Fibroblast of skin of right biceps (primary cell): ENCODE measurements at regions not wholly inside any gene's neighbourhood (a gene's known extent, or its start where the extent isn't known, plus 50 kb on each side); places are given as distances from the start of the nearest gene placed in this dataset.

ENCODE experiments used
- DNase-seq: peaks from one replicate; pipeline ENCODE4 v3.0.0-alpha.2; 2013

DNA sequence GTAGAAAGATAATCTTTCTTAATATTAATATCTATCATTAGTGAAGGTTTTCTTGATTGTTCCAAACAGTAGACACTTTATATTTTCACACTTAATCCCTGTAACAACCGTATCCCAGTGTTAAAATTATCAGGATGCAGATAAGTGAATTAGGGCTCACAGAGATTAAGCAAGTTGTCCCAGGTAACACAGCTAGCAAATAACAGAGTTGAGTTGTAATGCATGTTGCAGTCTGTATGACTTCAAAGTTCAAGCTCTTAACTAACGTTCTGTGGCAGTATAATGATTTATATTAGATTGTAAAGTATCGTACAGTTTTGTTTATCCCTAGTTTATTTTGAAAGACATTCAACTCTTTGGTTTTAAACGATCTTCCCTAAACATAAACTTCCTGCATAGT, 517.5 kb downstream of the TFAP2B start:
- DNase-seq: no peak

DNA sequence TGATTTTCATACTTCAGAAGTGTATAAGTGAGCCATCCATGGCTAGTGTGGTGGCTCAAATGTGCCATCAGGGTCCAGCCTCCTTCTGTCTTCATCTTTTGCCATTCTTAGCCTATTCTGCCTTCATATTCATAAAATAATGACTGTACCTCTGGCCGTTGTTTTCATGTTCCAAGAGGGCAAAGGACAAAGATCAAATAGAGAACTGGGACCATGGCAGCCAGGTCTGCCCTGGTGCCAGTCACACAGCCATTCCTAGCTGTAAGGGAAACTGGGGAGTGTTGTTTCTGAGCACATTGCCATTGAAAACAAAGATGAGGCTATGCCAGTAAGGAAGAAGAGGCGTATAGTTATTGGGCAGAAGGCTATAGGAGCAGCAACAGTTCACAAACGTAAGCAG, 518.6 kb downstream of the TFAP2B start:
- no peak for DNase-seq

DNA sequence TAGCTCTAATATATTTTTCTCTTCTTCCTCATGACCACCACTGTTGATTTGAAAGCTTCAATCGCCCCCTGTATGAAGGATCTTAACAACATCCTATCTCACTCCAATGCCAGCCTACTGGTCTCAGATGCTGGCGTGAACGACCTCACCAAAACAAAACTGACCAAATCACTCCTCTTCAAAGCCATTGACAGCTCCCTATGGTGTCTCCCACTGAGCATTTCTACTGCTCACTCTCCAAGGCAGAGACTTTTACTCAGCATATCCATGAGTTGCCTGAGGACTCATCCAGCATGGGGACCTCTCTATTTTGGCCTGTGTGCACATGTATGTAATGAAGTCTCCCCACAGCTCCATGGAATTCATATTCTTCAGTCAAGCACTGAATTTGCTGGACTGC, 520.4 kb downstream of the TFAP2B start:
- DNase-seq: no peak

DNA sequence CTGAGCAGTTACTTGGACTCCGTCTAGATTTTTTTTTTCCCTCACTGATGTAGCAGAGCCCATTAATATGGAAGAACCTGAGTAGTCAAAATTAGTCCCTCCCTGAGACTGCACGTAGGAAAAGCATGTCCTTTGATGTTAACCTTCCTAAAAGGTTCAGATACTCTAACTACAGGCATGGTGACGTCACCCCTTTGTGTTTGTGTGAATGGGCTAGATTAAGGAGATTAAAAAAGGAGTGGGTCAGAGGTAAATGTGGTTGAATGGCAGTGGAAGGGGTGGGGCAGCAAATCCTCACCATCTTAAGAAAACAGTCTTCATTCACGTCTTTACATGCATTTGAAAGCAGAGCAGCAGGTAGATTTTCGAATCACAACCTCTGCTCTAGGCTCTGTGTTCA, 521.1 kb downstream of the TFAP2B start:
- DNase-seq: no peak

DNA sequence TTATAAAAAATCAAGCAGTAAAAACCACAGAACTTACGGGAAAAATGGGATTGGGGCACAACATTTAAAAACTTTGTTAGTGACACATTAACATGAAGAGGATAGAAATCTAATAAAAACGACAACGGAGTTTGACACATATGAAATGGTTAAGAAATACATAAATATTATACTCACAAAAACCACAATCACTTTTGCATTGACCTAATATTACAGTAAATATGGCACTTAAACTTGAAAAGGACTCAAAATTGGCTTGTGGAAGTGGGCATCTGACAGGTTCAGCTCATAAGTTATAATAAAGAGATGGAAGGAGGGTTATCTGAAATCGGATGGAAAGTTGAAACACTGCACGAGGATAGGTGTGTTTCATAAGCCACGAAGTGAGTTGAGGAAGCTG, 523.7 kb downstream of the TFAP2B start:
- no peak for DNase-seq

DNA sequence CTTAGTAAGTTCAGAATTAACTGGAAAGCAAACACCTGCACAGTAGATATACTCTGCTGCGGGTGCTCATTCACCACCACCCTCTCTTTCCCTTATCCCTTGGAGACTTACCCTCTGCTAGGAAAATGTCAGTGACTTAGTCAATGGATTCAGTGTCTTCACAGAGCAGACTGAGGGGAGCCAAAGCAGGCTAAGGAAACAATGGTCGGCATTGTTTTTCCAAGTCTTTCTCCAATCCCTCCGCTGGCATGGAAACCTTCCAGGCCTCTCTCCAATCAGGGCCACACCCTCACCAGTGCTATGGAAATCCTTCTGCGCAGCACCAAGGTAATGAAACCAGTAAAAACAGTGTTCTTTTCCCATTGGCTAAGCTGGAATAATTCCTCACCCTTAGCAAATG, 531.2 kb downstream of the TFAP2B start:
- DNase-seq: no peak

DNA sequence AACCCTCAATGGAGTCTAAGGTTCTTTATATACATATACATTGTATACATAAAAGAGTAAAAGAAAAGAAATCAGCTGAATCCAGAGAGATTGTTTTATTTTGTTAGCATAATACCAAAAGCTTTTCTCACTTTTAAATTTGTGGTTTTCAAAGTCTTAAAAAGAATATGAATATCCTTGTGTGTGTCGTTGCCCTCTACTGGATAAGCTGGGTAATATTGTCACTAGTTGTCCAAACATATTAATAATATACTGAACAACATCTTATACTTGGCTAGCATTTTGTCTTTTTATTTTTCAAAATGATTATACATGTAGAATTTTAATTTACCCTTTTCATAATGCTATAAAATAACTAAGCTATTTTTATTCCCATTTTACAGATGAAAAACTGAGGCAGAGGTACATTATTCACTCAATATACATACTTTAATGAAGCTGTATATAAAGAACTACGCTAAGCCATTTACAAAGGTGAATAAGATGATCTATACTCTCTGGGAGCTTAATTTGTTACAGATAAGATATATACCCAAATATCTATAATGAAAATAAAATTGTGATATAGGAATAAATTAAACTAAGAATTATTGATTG, 531.7 kb downstream of the TFAP2B start:
- peak; percentile 2 for DNase-seq

DNA sequence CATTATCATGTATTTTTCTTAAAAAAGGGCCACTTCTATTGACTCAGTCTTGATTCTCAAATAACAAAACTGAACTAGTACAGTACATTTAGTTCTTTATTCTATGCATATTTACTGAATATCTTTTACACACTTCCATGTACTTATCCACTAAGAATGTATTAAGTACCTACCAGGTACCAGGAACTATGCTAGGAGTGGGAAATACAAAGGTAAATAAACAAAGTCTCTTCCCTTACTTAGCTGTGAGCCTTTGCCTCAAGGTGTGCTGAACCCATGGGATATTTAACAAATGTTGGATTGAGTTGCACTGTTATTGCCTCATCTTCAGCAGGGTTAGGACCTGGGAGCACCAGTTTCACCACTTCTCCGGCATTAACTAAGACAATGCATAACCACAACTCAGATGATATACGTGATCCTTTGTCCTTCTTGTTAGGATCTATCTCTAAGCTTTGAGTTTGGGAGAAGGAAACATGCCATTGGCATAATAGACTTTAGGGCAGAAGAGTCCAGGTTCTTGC, 533.9 kb downstream of the TFAP2B start:
- DNase-seq: no peak

DNA sequence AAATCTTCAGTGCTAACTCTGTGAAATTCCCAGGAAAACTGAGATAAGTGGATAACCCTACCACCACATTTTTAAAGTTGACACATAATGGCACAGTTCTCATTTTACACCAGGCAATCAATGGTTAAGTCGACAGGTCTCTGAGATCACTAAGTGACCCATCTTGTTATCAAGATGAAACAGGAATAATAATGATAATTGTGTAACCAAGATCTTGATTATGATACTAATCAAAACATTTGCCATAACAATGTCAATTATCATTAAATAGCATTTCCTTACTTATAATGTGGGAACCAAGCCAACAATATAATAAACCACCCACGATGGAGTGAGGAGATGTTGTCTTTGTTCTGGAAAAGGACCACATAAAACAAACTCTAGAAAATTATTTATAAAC, 541.6 kb downstream of the TFAP2B start:
- DNase-seq: no peak

DNA sequence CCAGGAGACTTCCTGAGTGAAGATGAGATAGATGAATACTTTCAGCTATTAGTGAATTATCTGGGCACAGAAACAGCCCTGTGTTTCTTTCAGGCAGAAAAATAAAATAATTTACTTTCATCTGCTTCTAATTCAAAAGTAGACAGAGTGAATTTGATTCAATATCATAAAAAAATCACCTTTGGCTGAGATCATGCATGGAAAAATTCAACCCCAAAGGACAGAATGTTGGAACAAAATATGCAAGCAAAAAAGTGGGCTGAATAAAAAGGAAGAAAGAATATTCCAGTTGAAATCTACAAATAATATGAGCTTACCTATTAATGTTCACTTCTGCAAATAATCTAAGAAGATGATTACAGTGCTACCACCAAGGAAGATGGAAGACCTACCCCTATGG, 546.9 kb downstream of the TFAP2B start:
- no peak for DNase-seq

DNA sequence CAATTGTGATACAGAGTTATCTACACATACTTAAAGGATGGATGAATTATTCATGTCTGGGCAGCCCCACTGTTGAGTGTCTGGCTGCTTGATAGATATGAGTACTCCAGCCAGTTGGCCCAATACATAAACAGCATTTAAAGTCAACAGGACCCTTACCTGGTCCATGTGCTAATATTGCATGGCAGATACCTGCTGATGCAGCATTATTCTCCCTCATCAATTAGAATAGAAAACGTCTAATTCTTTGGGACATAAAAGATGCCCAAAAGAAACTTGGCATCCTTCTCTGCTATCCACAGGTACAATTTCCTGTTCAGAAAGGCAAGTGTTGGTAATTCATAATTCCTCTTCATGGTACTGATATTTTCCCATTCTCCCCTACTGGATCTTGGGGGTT, 550.8 kb downstream of the TFAP2B start:
- no peak for DNase-seq

DNA sequence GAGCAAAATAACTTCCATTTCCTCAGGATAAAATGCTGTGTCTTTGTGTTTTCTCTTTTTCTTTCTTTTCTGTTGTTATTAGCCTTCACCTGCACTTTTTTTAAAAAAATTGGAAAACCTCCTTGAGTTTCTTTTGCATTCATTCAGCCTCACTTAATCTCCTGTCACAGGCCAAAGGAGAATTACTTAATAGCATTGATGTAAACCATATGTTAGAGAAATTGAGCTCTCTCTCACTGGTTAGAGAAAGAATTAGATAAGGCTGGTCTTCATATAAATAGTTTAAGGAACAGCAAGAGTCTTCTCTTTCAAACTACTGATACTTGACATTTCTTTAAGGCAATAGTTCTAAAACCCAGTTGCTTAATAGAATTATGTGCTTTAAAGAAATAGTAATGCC, 564.2 kb downstream of the TFAP2B start:
- DNase-seq: no peak

DNA sequence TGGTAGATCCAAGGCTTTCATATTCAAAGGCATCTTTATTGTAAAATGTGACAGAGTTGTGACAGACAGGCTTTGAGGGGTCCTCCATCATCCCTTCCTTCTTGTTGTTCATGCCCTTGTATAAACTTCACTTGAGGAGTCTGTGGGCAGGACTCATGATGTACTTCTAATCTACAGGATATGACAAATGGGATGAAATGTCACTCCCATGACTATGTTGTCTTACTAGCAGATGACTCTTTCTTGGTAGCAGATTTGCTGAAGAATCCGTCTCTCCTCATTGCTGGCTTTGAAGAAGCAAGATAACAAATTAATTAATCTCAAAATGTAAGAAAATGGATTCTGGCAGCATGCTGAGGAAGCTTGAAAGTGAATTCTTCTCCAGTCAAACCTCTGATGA, 566.1 kb downstream of the TFAP2B start:
- no peak for DNase-seq

DNA sequence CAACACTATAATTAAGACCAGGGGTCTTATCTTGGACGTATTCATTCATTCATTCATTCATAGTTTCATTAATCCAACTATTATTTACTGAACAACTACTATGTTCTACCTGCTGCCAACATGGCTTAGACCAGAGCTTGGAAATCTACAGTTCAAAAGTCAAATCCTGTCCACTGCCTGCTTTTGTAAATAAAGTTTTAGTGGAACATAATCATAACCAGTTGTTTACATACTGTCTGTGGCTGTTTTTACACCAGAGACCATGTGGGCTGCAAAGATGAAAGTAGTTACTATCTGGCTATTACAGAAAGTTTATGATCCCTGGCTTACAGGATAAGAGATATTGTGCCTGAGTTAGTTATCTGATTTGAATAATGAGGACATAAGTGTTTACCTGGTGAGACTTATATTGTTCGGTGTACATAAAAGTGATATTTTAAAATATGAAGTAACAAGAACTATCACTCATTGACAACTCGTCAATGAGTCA, 567.7 kb downstream of the TFAP2B start:
- no peak for DNase-seq

DNA sequence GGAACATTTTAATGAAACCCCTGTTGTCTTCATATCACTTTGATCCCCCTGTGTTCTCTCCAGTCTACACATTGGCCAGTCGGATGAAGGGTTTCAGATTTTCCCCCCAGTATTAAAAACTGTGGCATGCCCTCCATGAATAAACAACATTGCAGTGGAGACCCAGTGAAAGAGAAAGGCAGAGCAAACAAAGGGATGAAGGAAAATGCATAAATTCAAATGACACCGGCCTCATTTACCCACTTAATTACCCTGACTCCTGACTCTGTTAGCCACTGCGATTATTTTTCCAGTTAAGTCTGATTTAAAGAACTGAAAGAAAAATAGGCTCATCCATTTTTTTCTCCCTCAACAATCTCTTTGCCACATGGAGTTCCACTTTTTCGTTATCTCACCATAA, 569.2 kb downstream of the TFAP2B start:
- DNase-seq: no peak

DNA sequence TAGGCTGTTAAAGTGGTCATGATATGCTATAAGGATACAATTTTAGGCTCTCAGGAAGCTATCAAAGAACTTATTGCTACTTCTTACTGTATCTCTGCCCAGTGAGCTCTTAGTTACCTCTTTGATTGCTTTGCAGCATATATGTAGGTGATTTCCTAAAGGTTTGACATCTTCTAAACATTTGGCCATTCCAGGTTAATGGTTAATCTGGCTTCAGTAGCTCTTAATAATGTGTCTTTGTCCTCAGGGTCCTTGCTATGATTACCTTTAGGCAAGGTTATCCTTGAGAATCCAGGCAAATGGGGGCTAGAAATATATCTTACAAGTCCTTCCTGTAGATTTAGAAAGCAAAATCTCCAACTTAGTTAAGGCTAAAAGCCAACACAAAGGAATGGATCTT, 575.4 kb downstream of the TFAP2B start:
- no peak for DNase-seq

DNA sequence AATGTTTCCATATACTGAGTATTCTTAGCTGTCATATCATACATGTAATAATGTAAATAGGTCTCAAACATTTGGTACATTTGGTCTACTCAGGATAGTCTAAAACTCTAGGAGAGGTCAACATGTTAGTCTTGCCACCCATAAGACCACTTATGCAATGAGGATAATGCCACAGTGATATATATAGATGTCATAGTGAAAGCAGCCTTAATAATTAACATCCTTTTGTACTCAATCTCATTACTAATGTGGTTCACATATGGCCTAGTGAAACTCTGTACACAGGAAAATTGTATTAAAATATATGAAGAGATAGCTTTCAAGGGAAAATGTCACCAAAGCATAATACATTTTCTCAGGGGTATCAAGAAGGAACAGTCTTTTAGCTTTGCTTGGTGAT, 577.9 kb downstream of the TFAP2B start:
- DNase-seq: no peak

DNA sequence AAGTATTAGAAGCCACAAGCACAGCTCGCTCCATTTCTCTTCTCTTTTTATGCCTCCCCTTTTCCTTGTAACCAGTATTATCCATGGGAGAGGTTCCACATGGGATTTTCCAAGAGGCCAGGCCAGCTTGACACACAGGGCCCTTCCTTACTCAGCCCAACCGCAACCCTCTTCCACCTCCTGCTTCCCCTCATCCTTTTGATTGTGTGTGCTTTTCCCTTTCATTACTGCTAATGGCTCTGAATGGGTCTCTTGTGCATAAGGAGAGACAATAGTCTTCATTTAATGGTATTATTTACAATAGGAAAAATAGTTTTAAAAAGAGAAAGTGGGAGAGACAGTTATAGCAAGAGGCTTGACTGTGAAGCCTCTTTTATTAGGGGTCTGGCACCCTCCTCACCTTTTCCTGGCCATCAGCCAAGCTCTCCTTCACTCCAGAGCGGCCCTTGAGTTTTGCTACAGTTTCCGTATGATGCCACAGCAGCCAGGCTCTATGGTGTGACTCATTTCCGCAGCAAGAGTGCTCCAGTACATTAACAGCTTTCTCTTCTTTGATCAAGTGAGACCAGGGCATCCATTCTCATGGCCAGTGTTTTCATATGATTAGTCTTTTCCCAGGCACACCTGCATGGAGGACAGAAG, 579.5 kb downstream of the TFAP2B start:
- DNase-seq: no peak

DNA sequence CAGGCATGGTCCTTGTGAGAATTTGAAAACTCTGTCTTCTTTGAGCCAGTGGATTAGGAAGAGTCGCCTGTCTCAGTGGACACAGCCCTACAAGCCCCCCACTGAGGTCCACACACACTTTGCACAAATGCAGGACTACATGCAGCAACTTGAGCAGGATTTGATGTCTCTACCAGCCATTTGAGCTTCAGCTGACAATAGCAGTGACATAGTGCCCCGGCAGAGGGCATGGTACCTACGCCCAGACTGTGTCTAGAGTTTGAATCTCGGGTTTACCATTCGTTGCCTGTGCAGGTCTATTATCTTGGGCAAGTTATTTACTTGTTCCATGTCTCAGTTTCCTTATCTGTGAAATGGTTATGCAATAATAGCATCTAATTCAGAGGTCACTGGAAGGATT, 580.1 kb downstream of the TFAP2B start:
- DNase-seq: no peak

DNA sequence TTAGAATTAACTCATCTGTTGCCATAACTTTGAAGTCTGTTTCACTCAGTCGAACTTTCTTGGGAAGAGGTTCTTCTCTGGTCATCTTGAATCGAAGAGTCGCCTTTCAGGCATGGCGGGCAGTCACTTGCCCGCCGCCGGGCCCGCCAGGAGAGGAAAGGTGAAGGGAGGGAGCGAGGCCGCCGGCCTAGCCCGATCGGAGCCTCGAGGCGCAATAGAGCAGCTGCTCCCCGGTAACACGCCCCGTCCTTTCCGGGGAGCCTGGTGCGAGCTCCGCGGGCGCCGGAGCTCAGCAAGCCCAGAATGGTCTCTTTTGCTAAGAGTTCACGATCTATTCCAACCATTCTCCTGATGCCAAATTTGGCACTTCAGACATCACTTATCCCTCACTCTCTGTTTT, 591.8 kb downstream of the TFAP2B start:
- DNase-seq: no peak

DNA sequence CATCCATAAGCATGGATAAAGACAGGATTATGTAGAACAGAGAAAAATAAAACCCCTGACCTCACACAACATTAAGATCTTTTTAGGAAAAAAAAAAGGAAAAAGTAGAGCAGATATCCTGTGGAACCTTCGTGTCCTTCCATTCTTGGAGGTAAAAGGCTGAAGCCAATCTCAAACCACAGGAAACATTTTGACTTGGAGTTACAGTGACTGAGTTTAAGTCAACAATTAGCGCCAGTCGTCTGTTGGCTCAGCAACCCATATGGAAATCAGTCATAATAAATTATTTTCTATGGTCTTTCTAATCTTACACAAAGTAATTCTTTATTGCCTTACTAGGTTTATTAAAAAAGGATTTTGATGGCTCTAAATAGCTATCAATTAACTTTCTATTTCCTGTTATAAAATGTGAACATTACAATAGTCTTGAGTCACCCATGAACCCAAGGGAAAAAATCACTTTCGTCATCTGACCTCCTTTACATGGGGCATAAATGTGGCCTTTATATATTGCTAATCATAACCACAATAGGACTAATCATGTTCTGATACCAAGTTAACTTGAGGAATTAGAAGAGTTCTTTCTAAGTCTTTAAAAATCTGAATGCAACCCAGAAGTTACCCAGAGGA, 592.9 kb downstream of the TFAP2B start:
- DNase-seq: no peak

DNA sequence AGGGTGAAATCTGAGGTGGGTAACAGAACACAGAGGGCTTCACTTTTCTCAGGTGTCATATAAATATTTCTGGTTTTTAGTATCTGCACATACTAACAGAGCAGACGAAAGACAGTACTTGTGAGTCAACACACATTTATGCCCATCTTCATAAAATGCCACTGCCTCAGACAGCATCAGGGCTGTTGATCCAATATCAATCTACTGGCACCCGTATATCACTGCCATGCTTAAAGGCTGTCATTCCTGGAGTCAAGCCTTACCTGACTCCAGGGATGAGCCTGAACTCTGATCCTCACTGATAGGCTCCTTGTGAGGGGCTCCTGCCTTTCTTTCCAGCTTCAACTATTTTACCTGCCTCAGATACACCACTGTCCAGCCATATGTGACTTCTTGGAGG, 595.7 kb downstream of the TFAP2B start:
- no peak for DNase-seq

DNA sequence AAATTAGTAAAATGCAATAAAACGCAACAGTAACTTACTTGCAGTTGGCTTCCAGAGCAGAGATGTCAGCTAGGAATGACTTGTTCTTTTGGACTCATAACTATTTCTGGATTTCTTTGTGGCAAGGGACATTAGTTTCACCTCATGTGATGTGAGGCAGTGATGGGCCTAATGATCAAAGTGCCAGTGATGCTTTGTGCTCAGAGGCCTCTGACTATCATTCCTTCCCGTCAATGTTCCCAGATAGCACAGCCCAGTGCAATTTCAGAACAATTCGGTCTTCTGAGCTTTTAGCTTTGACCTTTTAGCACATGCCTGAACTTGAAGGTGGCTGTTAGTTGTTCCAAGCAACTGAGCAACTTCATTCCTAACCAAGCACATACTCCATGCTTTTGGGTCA, 596.8 kb downstream of the TFAP2B start:
- no peak for DNase-seq

DNA sequence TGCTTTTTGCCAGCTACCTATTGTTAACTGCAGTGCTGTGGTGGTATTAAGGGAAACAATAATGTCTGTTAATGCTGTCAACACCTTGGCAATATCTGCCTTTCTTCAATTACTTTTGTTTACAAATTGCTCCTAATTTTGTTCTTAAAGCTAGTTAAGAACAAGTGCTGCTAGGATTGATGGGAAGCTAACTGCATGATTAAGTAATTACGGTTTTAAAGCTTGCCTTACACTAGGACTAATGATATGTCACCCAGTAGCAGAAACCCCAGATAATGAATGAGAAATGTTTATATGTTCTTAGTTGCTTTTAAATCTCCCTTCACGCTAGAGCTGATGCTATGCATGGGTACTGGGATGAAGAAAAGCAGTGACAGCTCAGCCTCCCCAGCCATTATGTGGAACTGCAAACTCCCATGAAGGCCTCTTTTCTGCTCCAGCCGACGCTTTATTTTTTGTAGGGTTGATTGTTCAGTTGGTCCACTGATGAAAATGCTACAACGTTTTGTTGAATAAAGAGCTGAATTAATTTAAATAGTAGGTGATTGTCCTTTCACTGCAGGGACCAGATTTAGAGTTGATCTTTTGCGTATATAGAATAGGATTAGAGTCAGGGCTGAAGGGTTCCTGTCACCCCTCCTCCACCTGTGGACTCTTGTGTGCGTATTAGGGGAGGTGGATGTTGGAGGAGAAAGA, 610.5 kb downstream of the TFAP2B start:
- DNase-seq: no peak
